Embryonic facial prominence (tissue), 1 donor: ENCODE measurements at regions not wholly inside any gene's neighbourhood (a gene's known extent, or its start where the extent isn't known, plus 50 kb on each side); places are given as distances from the start of the nearest gene placed in this dataset.
"Not testable (repeated sequence)": the region's sequence is repeated elsewhere in the genome, so short reads cannot be mapped to it uniquely, and the experiment has no call there.

Source experiments
- DNase-seq: peaks from one replicate; pipeline ENCODE4 v3.0.0-alpha.2; 2016; ENCODE audit errors: extremely low spot score

- DNase-seq = no peak
These were observed 207.6 kb upstream of the NR3C2 start for GRCh38 chr4:148649652-148650331.

GRCh38 chr4:148643851-148644250, 201.6 kb upstream of the NR3C2 start:
- no peak for DNase-seq

- no peak for DNase-seq
These were observed 200.7 kb upstream of the NR3C2 start for GRCh38 chr4:148642907-148643306.

- not testable (repeated sequence) for DNase-seq
These were observed 195.9 kb upstream of the NR3C2 start for GRCh38 chr4:148638079-148638478.

- not testable (repeated sequence) for DNase-seq
These were observed 195.2 kb upstream of the NR3C2 start for GRCh38 chr4:148637453-148637852.

- DNase-seq = no peak
These were observed 192.3 kb upstream of the NR3C2 start for GRCh38 chr4:148634476-148634875.

- no peak for DNase-seq
These were observed 191.5 kb upstream of the NR3C2 start for GRCh38 chr4:148633720-148634119.

GRCh38 chr4:148632476-148632875, 190.3 kb upstream of the NR3C2 start:
- DNase-seq = no peak

GRCh38 chr4:148630051-148630450, 187.8 kb upstream of the NR3C2 start:
- no peak for DNase-seq

GRCh38 chr4:148618856-148619255, 176.6 kb upstream of the NR3C2 start:
- DNase-seq = no peak

- no peak for DNase-seq
These were observed 166.8 kb upstream of the NR3C2 start for GRCh38 chr4:148608968-148609367.

GRCh38 chr4:148598418-148599207, 156.4 kb upstream of the NR3C2 start:
- not testable (repeated sequence) for DNase-seq

- no peak for DNase-seq
These were observed 147.0 kb upstream of the NR3C2 start for GRCh38 chr4:148589182-148589581.

- no peak for DNase-seq
These were observed 133.4 kb upstream of the NR3C2 start for GRCh38 chr4:148575577-148575976.

GRCh38 chr4:148574911-148575310, 132.7 kb upstream of the NR3C2 start:
- no peak for DNase-seq

GRCh38 chr4:148574502-148574901, 132.3 kb upstream of the NR3C2 start:
- DNase-seq = peak; percentile 22

GRCh38 chr4:148574066-148574465, 131.9 kb upstream of the NR3C2 start:
- DNase-seq = no peak

GRCh38 chr4:148573296-148573695, 131.1 kb upstream of the NR3C2 start:
- no peak for DNase-seq

- DNase-seq = no peak
These were observed 123.6 kb upstream of the NR3C2 start for GRCh38 chr4:148565801-148566200.

- no peak for DNase-seq
These were observed 121.5 kb upstream of the NR3C2 start for GRCh38 chr4:148563684-148564083.

- DNase-seq = no peak
These were observed 119.3 kb upstream of the NR3C2 start for GRCh38 chr4:148561467-148561866.

- no peak for DNase-seq
These were observed 115.6 kb upstream of the NR3C2 start for GRCh38 chr4:148557793-148558192.

- no peak for DNase-seq
These were observed 108.6 kb upstream of the NR3C2 start for GRCh38 chr4:148550788-148551187.
